ENCODE measurements at regions not wholly inside any gene's neighbourhood (a gene's known extent, or its start where the extent isn't known, plus 50 kb on each side); places are given as distances from the start of the nearest gene placed in this dataset.

GRCh38 chrX:15913146-15913545 is 58.5 kb upstream of the AP1S2 start:
- DNase-seq: no peak

DNA sequence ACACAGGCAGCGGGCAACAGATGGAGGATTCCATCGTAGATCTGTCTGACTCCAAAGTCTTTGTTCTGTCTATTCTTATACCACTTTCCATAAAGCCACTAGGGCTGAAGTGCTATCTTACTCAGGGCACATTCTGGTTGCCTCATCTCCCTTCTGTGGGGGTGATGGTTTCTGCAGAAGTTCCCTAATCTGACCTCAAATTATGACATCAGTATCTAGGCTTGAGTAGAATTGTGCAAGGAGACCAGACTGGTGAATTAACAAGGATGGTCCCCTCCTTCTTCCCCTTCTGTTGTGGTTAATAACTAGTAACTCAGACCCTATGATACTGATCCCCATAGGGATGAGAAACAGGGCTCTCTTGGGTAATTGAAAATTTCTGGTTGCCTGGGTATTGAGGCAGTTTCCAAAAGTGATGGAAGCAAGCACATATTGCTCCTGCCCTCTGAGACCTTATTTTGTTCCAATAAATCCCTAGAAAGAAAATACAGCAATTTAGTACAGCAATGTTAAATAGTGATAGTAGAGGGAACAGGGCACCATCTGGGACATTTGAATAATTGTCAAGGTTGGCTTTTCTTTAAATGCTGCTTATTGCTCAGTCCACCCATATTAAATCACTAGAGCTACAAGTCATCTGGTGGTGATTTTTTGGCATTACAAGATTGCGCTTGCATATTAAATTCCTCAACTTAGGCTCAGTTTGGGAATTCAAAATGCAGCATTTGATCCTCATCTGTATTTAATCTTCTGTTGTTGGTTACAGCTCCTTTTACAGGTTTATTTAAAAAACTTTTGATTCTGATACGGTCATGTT is 57.3 kb upstream of the AP1S2 start:
- no peak for DNase-seq

- DNase-seq: no peak
Measured at GRCh38 chrX:15909605-15910004, 55.0 kb upstream of the AP1S2 start.

DNA sequence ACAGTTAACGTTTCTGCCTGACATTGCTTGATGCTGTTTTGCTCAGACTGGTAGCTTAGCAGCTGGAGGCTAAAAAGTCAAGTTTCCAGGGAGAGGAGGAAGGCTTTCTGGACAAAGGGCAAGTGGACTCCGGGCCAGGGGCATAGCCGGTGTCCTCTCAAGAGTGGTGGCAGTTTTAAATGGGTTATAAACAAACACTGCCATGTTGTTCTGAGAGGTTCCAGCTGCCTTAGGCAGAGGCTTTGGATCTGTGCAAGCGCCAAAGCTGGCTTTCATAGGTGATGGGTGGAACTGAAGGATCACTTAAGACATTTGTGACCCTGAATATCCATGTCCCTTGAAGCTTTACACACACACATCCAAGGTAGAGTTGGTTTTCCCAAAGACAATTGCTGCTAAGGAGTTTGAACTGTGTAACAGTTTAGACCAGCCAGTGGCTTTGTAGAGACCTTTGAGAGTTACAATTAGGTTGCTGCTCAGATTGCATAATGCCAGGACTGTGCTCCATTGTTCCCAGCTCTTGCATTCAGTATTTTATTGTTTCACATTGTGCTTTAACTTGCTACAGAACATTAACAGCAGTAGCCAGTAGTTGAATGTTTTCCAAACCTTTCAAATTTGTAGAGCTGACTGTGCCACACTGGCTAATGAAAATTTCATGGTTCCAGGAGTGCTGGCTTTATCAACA is 54.1 kb upstream of the AP1S2 start:
- no peak for DNase-seq

GRCh38 chrX:15906041-15906943 is 51.7 kb upstream of the AP1S2 start:
- DNase-seq: no peak
